NT2/D1 (cell line): ENCODE measurements at regions not wholly inside any gene's neighbourhood (a gene's known extent, or its start where the extent isn't known, plus 50 kb on each side); places are given as distances from the start of the nearest gene placed in this dataset.

Source experiments
- DNase-seq: peaks from one replicate; pipeline ENCODE4 v3.0.0-alpha.2; 2011; ENCODE audit warnings: low read depth, low spot score
- H3K27me3 ChIP-seq: 2 replicates; pipeline ENCODE4 v1.6.0; 2011; ENCODE audit warnings: mild to moderate bottlenecking; ENCODE audit not compliant: insufficient read length, insufficient read depth
- H3K36me3 ChIP-seq: 2 replicates; pipeline ENCODE4 v1.6.1; 2011; ENCODE audit warnings: mild to moderate bottlenecking, low read length, mixed read lengths; ENCODE audit not compliant: insufficient read depth, insufficient read length
- H3K4me1 ChIP-seq: 2 replicates; pipeline ENCODE4 v1.5.1; 2011; ENCODE audit not compliant: insufficient read depth, insufficient read length
- H3K4me3 ChIP-seq: 2 replicates; pipeline ENCODE4 v1.5.1; 2011; ENCODE audit warnings: low read depth; ENCODE audit not compliant: insufficient read length
- H3K9ac ChIP-seq: 2 replicates; pipeline ENCODE4 v1.6.0; 2011; ENCODE audit warnings: low read depth; ENCODE audit not compliant: insufficient read length
- H3K9me3 ChIP-seq: 2 replicates; pipeline ENCODE4 v1.5.1; 2011; ENCODE audit warnings: mild to moderate bottlenecking, low read length; ENCODE audit not compliant: insufficient read depth
- SUZ12 ChIP-seq: IDR thresholded peaks from 2 replicates; pipeline ENCODE4 v1.6.1; 2011; ENCODE audit not compliant: insufficient read length, insufficient read depth; ENCODE audit errors: extremely low read depth
- YY1 ChIP-seq: IDR thresholded peaks from 2 replicates; pipeline ENCODE4 v1.6.1; 2011; ENCODE audit not compliant: insufficient read length, insufficient read depth
- ZNF274 ChIP-seq: IDR thresholded peaks from 2 replicates; pipeline ENCODE4 v1.6.1; 2011; ENCODE audit warnings: mild to moderate bottlenecking, low read depth, low read length

GRCh38 chr14:65849091-65849490 is 436.6 kb downstream of the FUT8 start:
- no peak overlapping the region for H3K4me3 ChIP-seq
- no peaks in the 10 kb centered on the region for H3K36me3 ChIP-seq
- DNase-seq: no peak
- TF ChIP-seq SUZ12 (no peak), ZNF274 (no peak), YY1 (no peak)
- H3K4me1 ChIP-seq: no peaks in the 10 kb centered on the region
- H3K27me3 ChIP-seq: no peaks in the 10 kb centered on the region
- H3K9ac ChIP-seq: no peak overlapping the region
- H3K9me3 ChIP-seq: no peaks in the 10 kb centered on the region

DNA sequence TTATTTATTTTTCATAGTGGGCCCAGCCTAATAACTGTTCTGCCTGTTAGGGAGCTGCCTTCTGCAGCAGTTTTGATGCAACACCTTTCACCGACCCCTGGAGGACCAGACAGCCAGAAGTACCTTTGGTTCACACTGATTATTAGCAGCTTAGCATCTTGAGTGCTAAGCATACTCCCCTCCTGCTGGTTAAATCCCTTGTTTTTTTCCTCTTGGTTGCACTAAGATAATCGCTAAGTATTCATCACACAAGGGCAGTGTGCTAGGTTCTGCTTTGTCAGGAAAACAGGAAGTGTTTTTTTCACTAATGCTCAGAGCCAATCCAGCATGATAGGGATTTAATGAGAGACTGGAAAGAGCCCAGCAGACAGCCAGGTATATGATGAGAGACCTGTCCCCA is 437.0 kb downstream of the FUT8 start:
- H3K4me1 ChIP-seq: no peaks in the 10 kb centered on the region
- no peak for DNase-seq
- H3K27me3 ChIP-seq: no peaks in the 10 kb centered on the region
- no peaks in the 10 kb centered on the region for H3K36me3 ChIP-seq
- no peak for TF ChIP-seq ZNF274
- no peaks in the 10 kb centered on the region for H3K9me3 ChIP-seq
- no peak overlapping the region for H3K4me3 ChIP-seq
- H3K9ac ChIP-seq: no peak overlapping the region

DNA sequence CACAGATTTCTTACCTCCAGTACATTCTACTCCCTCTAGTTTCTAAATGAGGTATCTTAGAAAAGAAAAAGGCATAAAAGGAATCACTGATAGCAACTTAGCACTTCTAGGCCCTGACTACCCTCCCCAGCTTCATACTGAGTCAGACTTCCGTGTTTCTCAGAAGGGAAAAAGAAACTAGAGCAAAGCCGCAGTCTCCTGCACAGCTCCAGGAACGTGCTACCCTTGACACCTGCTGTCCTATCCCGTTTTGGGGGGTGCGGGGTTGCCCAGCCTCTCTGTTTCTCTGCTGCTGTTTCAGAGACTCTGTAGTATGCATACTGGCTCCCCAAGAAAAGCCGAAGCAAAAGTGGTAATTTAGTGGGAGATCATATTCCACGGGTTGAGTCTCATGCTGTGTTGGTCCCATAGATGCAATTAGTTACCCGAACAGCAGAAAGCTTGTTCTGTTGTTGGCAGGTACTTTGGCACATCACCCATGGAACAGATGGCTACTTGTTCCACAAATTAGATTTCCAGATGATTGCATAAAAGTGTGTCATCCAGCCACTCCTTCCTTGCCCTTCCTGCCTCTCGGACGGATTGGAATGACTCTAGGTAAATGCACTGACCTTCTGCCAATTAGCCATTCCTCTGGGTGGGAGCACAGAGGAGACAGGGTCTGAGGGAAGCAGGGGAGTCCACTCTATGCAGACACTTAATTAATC is 438.1 kb downstream of the FUT8 start:
- no peak overlapping the region for H3K4me3 ChIP-seq
- H3K27me3 ChIP-seq: no peaks in the 10 kb centered on the region
- no peaks in the 10 kb centered on the region for H3K36me3 ChIP-seq
- no peaks in the 10 kb centered on the region for H3K4me1 ChIP-seq
- no peaks in the 10 kb centered on the region for H3K9me3 ChIP-seq
- TF ChIP-seq ZNF274 (no peak), YY1 (no peak), SUZ12 (no peak)
- DNase-seq: no peak
- no peak overlapping the region for H3K9ac ChIP-seq

DNA sequence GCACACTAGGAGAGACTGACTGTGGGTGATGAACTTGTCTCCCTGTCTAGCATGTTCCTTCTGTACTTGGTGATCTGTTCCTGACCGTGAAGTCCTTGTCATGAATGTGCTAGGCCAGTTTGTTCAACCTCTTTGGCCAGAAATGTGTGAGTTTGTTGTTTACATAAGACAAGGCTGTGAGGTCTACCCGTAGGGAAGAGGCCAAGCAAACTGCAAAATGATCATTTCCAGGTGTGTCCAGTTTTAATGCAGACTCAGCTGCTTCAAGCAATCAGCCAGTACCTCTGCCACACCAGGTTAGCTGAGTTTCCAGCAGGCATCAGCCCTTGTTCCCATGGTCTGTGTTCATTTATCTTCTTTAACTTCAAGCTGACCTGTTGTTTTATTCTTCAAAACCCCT is 440.2 kb downstream of the FUT8 start:
- H3K9ac ChIP-seq: no peak overlapping the region
- H3K9me3 ChIP-seq: no peaks in the 10 kb centered on the region

GRCh38 chr14:65853407-65853955 is 441.0 kb downstream of the FUT8 start:
- H3K4me1 ChIP-seq: no peaks in the 10 kb centered on the region
- no peak for TF ChIP-seq YY1
- no peak for TF ChIP-seq SUZ12
- no peak for TF ChIP-seq ZNF274
- H3K9me3 ChIP-seq: no peaks in the 10 kb centered on the region

More for the DNA sequence above, 440.2 kb downstream of the FUT8 start:
- Histone ChIP-seq H3K4me1 (no peaks in the 10 kb centered on the region), H3K27me3 (no peaks in the 10 kb centered on the region), H3K4me3 (no peak overlapping the region), H3K36me3 (no peaks in the 10 kb centered on the region)
- DNase-seq: no peak
- no peak for TF ChIP-seq YY1
- TF ChIP-seq ZNF274: no peak
- no peak for TF ChIP-seq SUZ12

DNA sequence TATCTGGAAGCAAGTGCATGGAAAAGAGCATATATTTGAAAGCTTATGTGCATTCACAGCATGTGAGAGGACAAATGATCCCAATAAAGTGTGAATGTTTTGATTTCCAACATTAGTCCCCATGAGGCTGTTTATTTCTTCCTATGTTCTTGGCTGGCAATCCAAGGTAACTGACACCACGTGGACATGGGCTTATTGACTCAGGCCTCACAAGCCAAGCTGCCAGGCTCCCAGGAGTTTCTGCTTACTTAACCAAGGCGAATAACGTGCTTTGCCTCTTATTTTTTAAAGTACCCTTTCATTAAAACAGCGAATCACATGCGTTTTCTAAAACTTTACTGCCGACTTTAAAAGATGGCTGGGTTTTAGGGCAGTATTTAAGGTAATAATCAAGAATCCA is 441.7 kb downstream of the FUT8 start:
- Histone ChIP-seq H3K4me1 (no peaks in the 10 kb centered on the region), H3K9ac (no peak overlapping the region), H3K9me3 (no peaks in the 10 kb centered on the region), H3K4me3 (no peak overlapping the region), H3K36me3 (no peaks in the 10 kb centered on the region), H3K27me3 (no peaks in the 10 kb centered on the region)
- DNase-seq: no peak
- TF ChIP-seq SUZ12: no peak
- TF ChIP-seq YY1: no peak
- TF ChIP-seq ZNF274: no peak

More at GRCh38 chr14:65853407-65853955, 441.0 kb downstream of the FUT8 start:
- Histone ChIP-seq H3K9ac (no peak overlapping the region), H3K36me3 (no peaks in the 10 kb centered on the region), H3K4me3 (no peak overlapping the region), H3K27me3 (no peaks in the 10 kb centered on the region)
- no peak for DNase-seq

DNA sequence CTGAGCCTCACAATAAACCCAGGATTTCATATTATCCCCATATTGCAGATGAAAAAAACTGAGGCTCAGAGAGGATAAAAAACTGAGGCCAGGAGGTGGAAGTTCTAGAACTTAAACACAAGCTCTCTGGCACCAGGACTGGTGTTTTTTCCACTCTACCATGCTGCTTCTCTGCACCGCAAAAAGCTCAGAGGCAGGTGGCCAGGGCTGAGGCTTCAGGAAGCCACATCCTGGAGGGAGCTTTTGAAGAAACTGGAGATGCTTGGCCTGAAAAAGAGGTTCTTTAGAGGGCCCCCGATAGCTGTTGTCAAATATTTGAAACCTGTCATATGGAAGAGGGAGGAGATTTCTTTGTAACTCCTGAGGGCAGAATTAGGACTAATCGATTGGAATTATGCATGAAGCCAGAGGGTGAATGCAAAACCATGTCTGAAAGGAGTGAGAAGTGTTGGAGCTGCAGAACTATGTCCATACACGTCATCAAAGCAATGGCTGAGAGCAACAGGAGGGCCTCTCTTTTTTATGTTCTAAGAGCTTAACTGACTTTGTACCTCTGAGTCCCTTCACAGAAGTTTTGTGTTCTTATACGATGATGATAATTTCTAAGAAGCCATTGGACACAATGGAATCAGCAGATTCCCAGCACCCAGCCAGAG is 448.6 kb downstream of the FUT8 start:
- Histone ChIP-seq H3K4me3 (no peak overlapping the region), H3K9me3 (no peaks in the 10 kb centered on the region), H3K36me3 (no peaks in the 10 kb centered on the region), H3K27me3 (no peaks in the 10 kb centered on the region), H3K9ac (no peak overlapping the region), H3K4me1 (no peaks in the 10 kb centered on the region)
- TF ChIP-seq SUZ12 (no peak), ZNF274 (no peak), YY1 (no peak)
- DNase-seq: no peak
